ENCODE measurements at regions not wholly inside any gene's neighbourhood (a gene's known extent, or its start where the extent isn't known, plus 50 kb on each side); places are given as distances from the start of the nearest gene placed in this dataset.

- ChIA-PET CTCF (no interaction called here), POLR2A (no interaction called here)
- no peak overlapping the region for H3K27ac ChIP-seq (ENCODE audit: insufficient read depth in 1 of 2, low read depth in 1 of 2, low read length in 2 of 2, poor library complexity in 1 of 2, severe bottlenecking in 2 of 2)
- no peaks in the 10 kb centered on the region for H3K27me3 ChIP-seq (replicated peaks in 2 of 5; ENCODE audit: control insufficient read depth in 4 of 5, insufficient read depth in 5 of 5, low read length in 4 of 5)
- no peak for DNase-seq
- H3K4me1 ChIP-seq (ENCODE audit: control extremely low read depth in 1 of 4, control insufficient read depth in 4 of 4, insufficient read depth in 4 of 4, low read length in 3 of 4), result no peaks in the 10 kb centered on the region
- no peaks in the 10 kb centered on the region for H3K36me3 ChIP-seq (ENCODE audit: control insufficient read depth in 4 of 4, insufficient read depth in 4 of 4, low read length in 3 of 4)
- no peak overlapping the region for H3K4me3 ChIP-seq (ENCODE audit: control insufficient read depth in 1 of 7, extremely low read depth in 1 of 7, insufficient read depth in 4 of 7, low read depth in 2 of 7, low read length in 6 of 7)
- no peaks in the 10 kb centered on the region for H3K9me3 ChIP-seq (ENCODE audit: control extremely low read depth in 1 of 5, control insufficient read depth in 4 of 5, insufficient read depth in 2 of 5, low read depth in 1 of 5, low read length in 4 of 5)
These were observed 248.0 kb upstream of the PDE3A start for GRCh38 chr12:20120403-20120725.

DNA sequence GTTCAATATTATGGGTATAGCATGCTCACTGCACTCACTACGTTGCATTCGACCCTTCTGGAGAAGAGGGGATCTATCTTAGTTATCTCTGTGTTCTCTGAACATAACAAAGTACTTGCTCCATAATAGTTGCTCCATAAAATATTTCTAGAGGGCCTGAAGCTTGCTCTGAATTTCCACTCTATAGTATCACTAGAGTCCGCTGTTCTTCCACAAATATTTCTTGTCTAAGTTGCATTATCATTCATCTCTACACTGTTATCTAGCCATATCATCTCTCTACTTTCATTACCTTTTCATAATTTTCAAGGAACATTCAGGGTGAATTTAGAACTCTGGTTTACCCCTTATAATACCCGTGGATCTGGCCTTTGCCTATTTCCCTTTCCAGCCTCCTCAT is 246.1 kb upstream of the PDE3A start:
- Histone ChIP-seq H3K27me3 (replicated peaks in 2 of 5; ENCODE audit: control insufficient read depth in 4 of 5, insufficient read depth in 5 of 5, low read length in 4 of 5) (no peaks in the 10 kb centered on the region), H3K4me3 (ENCODE audit: control insufficient read depth in 1 of 7, extremely low read depth in 1 of 7, insufficient read depth in 4 of 7, low read depth in 2 of 7, low read length in 6 of 7) (no peak overlapping the region), H3K9me3 (ENCODE audit: control extremely low read depth in 1 of 5, control insufficient read depth in 4 of 5, insufficient read depth in 2 of 5, low read depth in 1 of 5, low read length in 4 of 5) (no peaks in the 10 kb centered on the region), H3K36me3 (ENCODE audit: control insufficient read depth in 4 of 4, insufficient read depth in 4 of 4, low read length in 3 of 4) (no peaks in the 10 kb centered on the region), H3K27ac (ENCODE audit: insufficient read depth in 1 of 2, low read depth in 1 of 2, low read length in 2 of 2, poor library complexity in 1 of 2, severe bottlenecking in 2 of 2) (no peak overlapping the region), H3K4me1 (ENCODE audit: control extremely low read depth in 1 of 4, control insufficient read depth in 4 of 4, insufficient read depth in 4 of 4, low read length in 3 of 4) (no peaks in the 10 kb centered on the region)
- CTCF ChIA-PET, result interaction anchor here (0.6 kb wide), 1 partner anchor 30 kb away, joined by 3 read pairs; no protein-coding TSS in a partner anchor
- POLR2A ChIA-PET, result no interaction called here
- DNase-seq, result no peak
- WGBS (ENCODE audit: insufficient coverage), result 86% methylated on average over 4 of the region's 4 CpGs

GRCh38 chr12:20123465-20123864 is 244.9 kb upstream of the PDE3A start:
- Histone ChIP-seq H3K36me3 (ENCODE audit: control insufficient read depth in 4 of 4, insufficient read depth in 4 of 4, low read length in 3 of 4) (no peaks in the 10 kb centered on the region), H3K27ac (ENCODE audit: insufficient read depth in 1 of 2, low read depth in 1 of 2, low read length in 2 of 2, poor library complexity in 1 of 2, severe bottlenecking in 2 of 2) (no peak overlapping the region), H3K27me3 (replicated peaks in 2 of 5; ENCODE audit: control insufficient read depth in 4 of 5, insufficient read depth in 5 of 5, low read length in 4 of 5) (no peaks in the 10 kb centered on the region), H3K4me3 (ENCODE audit: control insufficient read depth in 1 of 7, extremely low read depth in 1 of 7, insufficient read depth in 4 of 7, low read depth in 2 of 7, low read length in 6 of 7) (no peak overlapping the region), H3K9me3 (ENCODE audit: control extremely low read depth in 1 of 5, control insufficient read depth in 4 of 5, insufficient read depth in 2 of 5, low read depth in 1 of 5, low read length in 4 of 5) (no peaks in the 10 kb centered on the region), H3K4me1 (ENCODE audit: control extremely low read depth in 1 of 4, control insufficient read depth in 4 of 4, insufficient read depth in 4 of 4, low read length in 3 of 4) (no peaks in the 10 kb centered on the region)
- no peak for DNase-seq
- 100% methylated on average over 2 of the region's 4 CpGs for WGBS (ENCODE audit: insufficient coverage)
- ChIA-PET POLR2A (no interaction called here), CTCF (no interaction called here)

DNA sequence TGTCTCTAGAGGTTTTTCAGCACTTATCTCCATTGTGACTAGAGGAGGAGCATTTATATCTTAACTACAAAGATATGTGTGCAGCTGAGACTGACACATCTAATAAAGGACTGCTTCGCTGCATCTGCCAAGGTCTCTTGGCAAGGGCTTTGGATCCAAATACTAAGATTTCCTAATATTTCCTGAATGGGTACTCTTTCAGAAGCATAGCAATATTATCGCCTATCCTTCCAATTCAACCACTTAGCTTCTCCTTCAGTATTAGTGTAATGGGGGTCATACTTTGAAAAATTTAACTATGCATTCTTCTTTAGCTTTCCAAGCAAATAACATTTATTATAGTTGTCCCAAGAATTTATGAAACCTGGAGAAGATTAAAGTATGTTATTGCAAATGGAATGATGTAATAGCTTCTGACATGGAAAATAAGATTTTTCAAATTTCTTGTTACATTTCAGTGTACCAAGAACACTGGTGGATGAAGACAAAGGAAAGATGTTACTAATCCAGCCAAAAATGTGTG is 243.0 kb upstream of the PDE3A start:
- Histone ChIP-seq H3K9me3 (ENCODE audit: control extremely low read depth in 1 of 5, control insufficient read depth in 4 of 5, insufficient read depth in 2 of 5, low read depth in 1 of 5, low read length in 4 of 5) (no peaks in the 10 kb centered on the region), H3K36me3 (ENCODE audit: control insufficient read depth in 4 of 4, insufficient read depth in 4 of 4, low read length in 3 of 4) (no peaks in the 10 kb centered on the region), H3K4me1 (ENCODE audit: control extremely low read depth in 1 of 4, control insufficient read depth in 4 of 4, insufficient read depth in 4 of 4, low read length in 3 of 4) (no peaks in the 10 kb centered on the region), H3K27me3 (replicated peaks in 2 of 5; ENCODE audit: control insufficient read depth in 4 of 5, insufficient read depth in 5 of 5, low read length in 4 of 5) (no peaks in the 10 kb centered on the region), H3K27ac (ENCODE audit: insufficient read depth in 1 of 2, low read depth in 1 of 2, low read length in 2 of 2, poor library complexity in 1 of 2, severe bottlenecking in 2 of 2) (no peak overlapping the region), H3K4me3 (ENCODE audit: control insufficient read depth in 1 of 7, extremely low read depth in 1 of 7, insufficient read depth in 4 of 7, low read depth in 2 of 7, low read length in 6 of 7) (no peak overlapping the region)
- no peak for DNase-seq
- WGBS (ENCODE audit: insufficient coverage), result no CpG with 5 or more reads among the region's 2 CpGs
- ChIA-PET POLR2A (no interaction called here), CTCF (no interaction called here)

DNA sequence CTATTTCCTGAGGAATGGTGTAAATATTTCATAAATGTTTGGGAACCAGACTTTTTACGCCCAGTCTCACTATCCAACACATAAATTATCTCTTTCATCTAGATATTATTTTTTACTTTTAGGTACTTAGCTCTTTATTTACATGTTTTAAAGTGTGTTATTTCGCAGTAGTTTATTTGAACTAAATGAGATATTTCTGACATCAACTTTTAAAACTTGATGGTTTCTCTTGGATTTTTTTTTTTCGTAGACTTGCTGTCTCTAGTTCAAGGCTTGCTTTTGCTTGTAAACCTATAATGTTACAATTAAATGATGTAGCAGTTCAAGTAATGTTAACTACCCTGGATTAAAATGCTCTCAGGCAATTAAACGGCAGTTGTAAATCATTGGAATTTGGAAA is 241.7 kb upstream of the PDE3A start:
- no peaks in the 10 kb centered on the region for H3K9me3 ChIP-seq (ENCODE audit: control extremely low read depth in 1 of 5, control insufficient read depth in 4 of 5, insufficient read depth in 2 of 5, low read depth in 1 of 5, low read length in 4 of 5)
- no peaks in the 10 kb centered on the region for H3K27me3 ChIP-seq (replicated peaks in 2 of 5; ENCODE audit: control insufficient read depth in 4 of 5, insufficient read depth in 5 of 5, low read length in 4 of 5)
- no peaks in the 10 kb centered on the region for H3K4me1 ChIP-seq (ENCODE audit: control extremely low read depth in 1 of 4, control insufficient read depth in 4 of 4, insufficient read depth in 4 of 4, low read length in 3 of 4)
- no peak overlapping the region for H3K4me3 ChIP-seq (ENCODE audit: control insufficient read depth in 1 of 7, extremely low read depth in 1 of 7, insufficient read depth in 4 of 7, low read depth in 2 of 7, low read length in 6 of 7)
- POLR2A ChIA-PET, result interaction anchor here (0.6 kb wide), 1 partner anchor 1313 kb away, joined by 3 read pairs; no protein-coding TSS in a partner anchor
- no peak overlapping the region for H3K27ac ChIP-seq (ENCODE audit: insufficient read depth in 1 of 2, low read depth in 1 of 2, low read length in 2 of 2, poor library complexity in 1 of 2, severe bottlenecking in 2 of 2)
- no peaks in the 10 kb centered on the region for H3K36me3 ChIP-seq (ENCODE audit: control insufficient read depth in 4 of 4, insufficient read depth in 4 of 4, low read length in 3 of 4)
- CTCF ChIA-PET, result no interaction called here
- no peak for DNase-seq
- WGBS (ENCODE audit: insufficient coverage), result 100% methylated on average over 1 of the region's 4 CpGs

DNA sequence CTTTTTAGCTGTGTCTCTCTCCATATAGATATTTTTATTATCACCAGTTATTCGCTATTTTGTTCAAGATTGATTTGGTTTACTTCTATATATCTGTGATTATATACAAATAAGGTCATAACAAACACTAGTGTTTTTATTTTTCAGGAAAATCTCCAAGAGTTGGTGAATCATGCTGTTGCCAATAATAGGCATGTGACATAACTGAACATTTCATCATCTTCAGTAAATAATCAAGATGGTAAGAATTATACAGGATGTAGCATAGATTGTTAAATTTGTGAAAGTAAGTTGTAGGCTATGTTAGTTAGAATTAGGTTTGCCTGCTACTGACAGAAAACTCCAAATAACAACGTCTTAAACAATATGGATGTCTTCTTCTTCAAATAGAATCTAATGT is 240.9 kb upstream of the PDE3A start:
- Histone ChIP-seq H3K4me1 (ENCODE audit: control extremely low read depth in 1 of 4, control insufficient read depth in 4 of 4, insufficient read depth in 4 of 4, low read length in 3 of 4) (no peaks in the 10 kb centered on the region), H3K36me3 (ENCODE audit: control insufficient read depth in 4 of 4, insufficient read depth in 4 of 4, low read length in 3 of 4) (no peaks in the 10 kb centered on the region), H3K27me3 (replicated peaks in 2 of 5; ENCODE audit: control insufficient read depth in 4 of 5, insufficient read depth in 5 of 5, low read length in 4 of 5) (no peaks in the 10 kb centered on the region), H3K9me3 (ENCODE audit: control extremely low read depth in 1 of 5, control insufficient read depth in 4 of 5, insufficient read depth in 2 of 5, low read depth in 1 of 5, low read length in 4 of 5) (no peaks in the 10 kb centered on the region), H3K4me3 (ENCODE audit: control insufficient read depth in 1 of 7, extremely low read depth in 1 of 7, insufficient read depth in 4 of 7, low read depth in 2 of 7, low read length in 6 of 7) (no peak overlapping the region), H3K27ac (ENCODE audit: insufficient read depth in 1 of 2, low read depth in 1 of 2, low read length in 2 of 2, poor library complexity in 1 of 2, severe bottlenecking in 2 of 2) (no peak overlapping the region)
- no peak for DNase-seq
- CTCF ChIA-PET, result no interaction called here
- POLR2A ChIA-PET, result no interaction called here
- WGBS (ENCODE audit: insufficient coverage), result 86% methylated on average over 1 of the region's 2 CpGs

GRCh38 chr12:20128928-20129327 is 239.4 kb upstream of the PDE3A start:
- ChIA-PET POLR2A (no interaction called here), CTCF (no interaction called here)
- H3K27ac ChIP-seq (ENCODE audit: insufficient read depth in 1 of 2, low read depth in 1 of 2, low read length in 2 of 2, poor library complexity in 1 of 2, severe bottlenecking in 2 of 2), result no peak overlapping the region
- H3K4me1 ChIP-seq (ENCODE audit: control extremely low read depth in 1 of 4, control insufficient read depth in 4 of 4, insufficient read depth in 4 of 4, low read length in 3 of 4), result no peaks in the 10 kb centered on the region
- no peaks in the 10 kb centered on the region for H3K9me3 ChIP-seq (ENCODE audit: control extremely low read depth in 1 of 5, control insufficient read depth in 4 of 5, insufficient read depth in 2 of 5, low read depth in 1 of 5, low read length in 4 of 5)
- no peaks in the 10 kb centered on the region for H3K36me3 ChIP-seq (ENCODE audit: control insufficient read depth in 4 of 4, insufficient read depth in 4 of 4, low read length in 3 of 4)
- no peak for DNase-seq
- no peak overlapping the region for H3K4me3 ChIP-seq (ENCODE audit: control insufficient read depth in 1 of 7, extremely low read depth in 1 of 7, insufficient read depth in 4 of 7, low read depth in 2 of 7, low read length in 6 of 7)
- H3K27me3 ChIP-seq (replicated peaks in 2 of 5; ENCODE audit: control insufficient read depth in 4 of 5, insufficient read depth in 5 of 5, low read length in 4 of 5), result no peaks in the 10 kb centered on the region

All from common myeloid progenitor, CD34-positive (primary cell).